GM21723 (cell line): ENCODE measurements at regions not wholly inside any gene's neighbourhood (a gene's known extent, or its start where the extent isn't known, plus 50 kb on each side); places are given as distances from the start of the nearest gene placed in this dataset.

Source experiments
- ATAC-seq: cut with Tn5 transposase; IDR thresholded peaks from one replicate; pipeline ENCODE4 v1.9.1; 2021; ENCODE audit warnings: mild to moderate bottlenecking, moderate library complexity; ENCODE audit not compliant: unreplicated experiment

- no peak for ATAC-seq
Measured at GRCh38 chr5:4949108-4949507, 191.0 kb upstream of the ADAMTS16 start.

GRCh38 chr5:4953576-4953975, 186.6 kb upstream of the ADAMTS16 start:
- ATAC-seq = no peak

- no peak for ATAC-seq
Measured at GRCh38 chr5:4954048-4954447, 186.1 kb upstream of the ADAMTS16 start.

GRCh38 chr5:4963265-4963664, 176.9 kb upstream of the ADAMTS16 start:
- ATAC-seq = no peak

GRCh38 chr5:4969351-4969750, 170.8 kb upstream of the ADAMTS16 start:
- ATAC-seq = no peak

- no peak for ATAC-seq
Measured at GRCh38 chr5:4970171-4970570, 170.0 kb upstream of the ADAMTS16 start.

GRCh38 chr5:4976902-4977301, 163.2 kb upstream of the ADAMTS16 start:
- ATAC-seq = no peak

- ATAC-seq = no peak
Measured at GRCh38 chr5:4977416-4978110, 162.6 kb upstream of the ADAMTS16 start.

GRCh38 chr5:4980201-4980600, 159.9 kb upstream of the ADAMTS16 start:
- ATAC-seq = no peak

- no peak for ATAC-seq
Measured at GRCh38 chr5:4981608-4982007, 158.5 kb upstream of the ADAMTS16 start.

GRCh38 chr5:4983701-4984100, 156.4 kb upstream of the ADAMTS16 start:
- no peak for ATAC-seq

- ATAC-seq = no peak
Measured at GRCh38 chr5:4984461-4984860, 155.7 kb upstream of the ADAMTS16 start.

GRCh38 chr5:4987431-4987830, 152.7 kb upstream of the ADAMTS16 start:
- ATAC-seq = no peak

GRCh38 chr5:4989118-4989517, 151.0 kb upstream of the ADAMTS16 start:
- no peak for ATAC-seq

GRCh38 chr5:4990017-4990416, 150.1 kb upstream of the ADAMTS16 start:
- ATAC-seq = no peak

- ATAC-seq = no peak
Measured at GRCh38 chr5:4990462-4990861, 149.7 kb upstream of the ADAMTS16 start.

GRCh38 chr5:4991925-4992324, 148.2 kb upstream of the ADAMTS16 start:
- no peak for ATAC-seq

GRCh38 chr5:4995014-4995413, 145.1 kb upstream of the ADAMTS16 start:
- ATAC-seq = no peak

GRCh38 chr5:5005353-5005752, 134.8 kb upstream of the ADAMTS16 start:
- ATAC-seq = no peak

GRCh38 chr5:5006548-5006947, 133.6 kb upstream of the ADAMTS16 start:
- ATAC-seq = no peak

GRCh38 chr5:5009240-5009639, 130.9 kb upstream of the ADAMTS16 start:
- ATAC-seq = no peak

GRCh38 chr5:5011151-5011550, 129.0 kb upstream of the ADAMTS16 start:
- no peak for ATAC-seq

GRCh38 chr5:5014586-5015235, 125.4 kb upstream of the ADAMTS16 start:
- ATAC-seq = no peak
